Calu3 (cell line): ENCODE measurements at regions not wholly inside any gene's neighbourhood (a gene's known extent, or its start where the extent isn't known, plus 50 kb on each side); places are given as distances from the start of the nearest gene placed in this dataset.

Experiments used
- BruUV-seq: library from RNA; stranded (reverse); fragments of 400-500 nt; replicated peaks from 2 replicates; lab custom pipeline; 2021; lab: Mats Ljungman, UMichigan
- CTCF ChIA-PET: fragments of 300-600 bp; sonication (Branson Sonifier 250); formaldehyde crosslinking; loops from one replicate; lab custom pipeline; 2022; ENCODE audit warnings: antibody characterized with exemption; lab: Charles Lee
- DNase-seq: peaks from one replicate; pipeline ENCODE4 v3.0.0; 2022
- H3K27ac Mint-ChIP-seq: one replicate; pipeline ENCODE4 v1.8.0; 2022; ENCODE audit warnings: mixed read lengths; ENCODE audit not compliant: unreplicated experiment
- H3K27me3 Mint-ChIP-seq: one replicate; pipeline ENCODE4 v1.8.0; 2022; ENCODE audit warnings: mixed read lengths; ENCODE audit not compliant: unreplicated experiment
- H3K36me3 Mint-ChIP-seq: one replicate; pipeline ENCODE4 v1.8.0; 2022; ENCODE audit warnings: mild to moderate bottlenecking, moderate library complexity, mixed read lengths; ENCODE audit not compliant: insufficient read depth, unreplicated experiment
- H3K4me1 Mint-ChIP-seq: one replicate; pipeline ENCODE4 v1.8.0; 2022; ENCODE audit warnings: mild to moderate bottlenecking, low read depth, mixed read lengths; ENCODE audit not compliant: unreplicated experiment
- H3K4me3 Mint-ChIP-seq: one replicate; pipeline ENCODE4 v1.8.0; 2022; ENCODE audit warnings: mild to moderate bottlenecking, low read depth, moderate library complexity, mixed read lengths; ENCODE audit not compliant: unreplicated experiment
- H3K9me3 Mint-ChIP-seq: one replicate; pipeline ENCODE4 v1.8.0; 2022; ENCODE audit warnings: low read depth, mixed read lengths; ENCODE audit not compliant: unreplicated experiment
- intact Hi-C: fragments of 100-400 bp; cut with micrococcal nuclease; formaldehyde crosslinking; loops from one replicate; pipeline ENCODE4 v1.10.0; 2022; ENCODE audit not compliant: unreplicated experiment
- TF ChIP-seq, protein P1 (sequence below): fragments of 200-600 bp; IDR thresholded peaks from one replicate; pipeline ENCODE4 v1.8.0; 2022; ENCODE audit warnings: antibody characterized with exemption; ENCODE audit not compliant: unreplicated experiment

DNA sequence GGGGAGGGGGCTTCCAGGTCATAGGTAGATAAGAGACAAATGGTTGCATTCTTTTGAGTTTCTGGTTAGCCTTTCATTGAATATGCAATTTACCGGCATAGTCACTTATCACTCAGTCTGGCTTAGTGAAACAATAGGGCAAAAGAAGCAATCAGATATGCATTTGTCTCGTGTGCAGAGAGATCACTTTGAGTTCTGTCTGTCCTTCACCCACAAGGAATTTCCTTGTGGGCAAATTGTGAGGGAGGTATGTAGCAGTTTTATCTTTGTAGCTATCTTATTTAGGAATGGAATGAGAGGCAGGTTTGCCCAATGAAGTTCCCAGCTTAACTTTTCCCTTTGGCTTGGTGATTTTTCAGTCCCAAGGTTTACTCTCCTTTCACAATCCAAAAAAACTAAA lies 116.1 kb downstream of the TUSC1 start:
- Mint-ChIP-seq H3K27me3 (no peaks in the 10 kb centered on the region), H3K36me3 (no peaks in the 10 kb centered on the region), H3K27ac (no peak overlapping the region), H3K4me1 (no peaks in the 10 kb centered on the region), H3K4me3 (no peak overlapping the region), H3K9me3 (no peaks in the 10 kb centered on the region)
- intact Hi-C loops, result no loop called here
- TF ChIP-seq, protein P1, sequence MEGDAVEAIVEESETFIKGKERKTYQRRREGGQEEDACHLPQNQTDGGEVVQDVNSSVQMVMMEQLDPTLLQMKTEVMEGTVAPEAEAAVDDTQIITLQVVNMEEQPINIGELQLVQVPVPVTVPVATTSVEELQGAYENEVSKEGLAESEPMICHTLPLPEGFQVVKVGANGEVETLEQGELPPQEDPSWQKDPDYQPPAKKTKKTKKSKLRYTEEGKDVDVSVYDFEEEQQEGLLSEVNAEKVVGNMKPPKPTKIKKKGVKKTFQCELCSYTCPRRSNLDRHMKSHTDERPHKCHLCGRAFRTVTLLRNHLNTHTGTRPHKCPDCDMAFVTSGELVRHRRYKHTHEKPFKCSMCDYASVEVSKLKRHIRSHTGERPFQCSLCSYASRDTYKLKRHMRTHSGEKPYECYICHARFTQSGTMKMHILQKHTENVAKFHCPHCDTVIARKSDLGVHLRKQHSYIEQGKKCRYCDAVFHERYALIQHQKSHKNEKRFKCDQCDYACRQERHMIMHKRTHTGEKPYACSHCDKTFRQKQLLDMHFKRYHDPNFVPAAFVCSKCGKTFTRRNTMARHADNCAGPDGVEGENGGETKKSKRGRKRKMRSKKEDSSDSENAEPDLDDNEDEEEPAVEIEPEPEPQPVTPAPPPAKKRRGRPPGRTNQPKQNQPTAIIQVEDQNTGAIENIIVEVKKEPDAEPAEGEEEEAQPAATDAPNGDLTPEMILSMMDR, result no peak
- CTCF ChIA-PET, result no interaction called here
- DNase-seq, result no peak
- BruUV-seq, result no TSS peak

DNA sequence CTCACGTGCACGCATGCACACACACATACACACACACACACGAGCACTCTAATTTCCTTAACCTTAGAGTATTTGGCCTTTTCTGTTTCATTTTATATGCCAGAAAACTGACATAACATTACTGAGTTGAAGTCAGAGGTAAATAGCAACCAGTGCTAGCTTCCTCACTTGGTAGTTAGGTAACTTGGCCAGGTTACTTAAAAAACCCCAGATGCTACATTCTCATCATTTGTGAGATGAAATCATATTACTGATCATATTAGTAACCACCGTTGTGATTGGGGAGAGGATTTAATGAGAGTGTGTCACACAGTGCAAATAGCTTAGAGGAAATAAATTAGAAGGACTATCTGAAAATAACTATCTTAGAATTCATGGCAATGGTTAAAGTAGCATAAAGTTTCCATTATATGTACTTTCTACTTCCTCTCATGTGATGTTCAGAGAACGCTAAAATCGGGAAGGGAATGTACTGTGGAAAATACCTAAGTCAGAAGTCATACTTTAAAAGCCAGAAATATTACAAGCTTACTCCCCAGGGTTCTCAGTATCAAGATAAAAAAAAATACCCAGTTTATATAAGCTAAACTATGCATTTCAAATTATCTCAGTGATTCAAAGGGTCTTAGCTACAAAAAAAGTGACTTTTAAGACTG lies 120.5 kb downstream of the TUSC1 start:
- CTCF ChIA-PET, result no interaction called here
- no peak for DNase-seq
- intact Hi-C loops, result no loop called here
- H3K9me3 Mint-ChIP-seq, result no peaks in the 10 kb centered on the region
- H3K4me3 Mint-ChIP-seq, result no peak overlapping the region
- no peaks in the 10 kb centered on the region for H3K4me1 Mint-ChIP-seq
- BruUV-seq, result no TSS peak
- no peaks in the 10 kb centered on the region for H3K36me3 Mint-ChIP-seq
- no peak overlapping the region for H3K27ac Mint-ChIP-seq
- no peaks in the 10 kb centered on the region for H3K27me3 Mint-ChIP-seq
- TF ChIP-seq, protein P1, result no peak

DNA sequence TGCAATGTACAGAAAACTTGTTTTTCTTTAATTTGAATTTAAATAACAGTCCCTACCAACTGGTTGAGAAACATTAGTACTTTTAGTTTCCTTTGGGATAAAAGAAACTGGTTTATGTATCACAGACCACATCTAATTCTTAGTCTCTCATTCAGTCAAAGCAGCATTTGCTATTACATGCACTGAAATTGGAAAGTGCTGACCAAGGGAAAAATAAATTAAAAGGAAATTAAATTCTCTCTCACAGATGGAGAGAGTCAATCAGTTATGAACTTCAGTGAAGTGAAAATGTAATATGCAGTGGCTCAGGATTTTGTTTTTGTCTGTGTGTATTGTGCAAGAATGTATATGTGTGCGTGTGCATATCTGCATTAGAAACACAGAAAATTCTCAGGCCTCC lies 121.7 kb downstream of the TUSC1 start:
- TF ChIP-seq, protein P1, result no peak
- intact Hi-C loops, result no loop called here
- H3K9me3 Mint-ChIP-seq, result no peaks in the 10 kb centered on the region
- H3K36me3 Mint-ChIP-seq, result no peaks in the 10 kb centered on the region
- CTCF ChIA-PET, result no interaction called here
- H3K4me3 Mint-ChIP-seq, result no peak overlapping the region
- no peaks in the 10 kb centered on the region for H3K27me3 Mint-ChIP-seq
- H3K27ac Mint-ChIP-seq, result no peak overlapping the region
- H3K4me1 Mint-ChIP-seq, result no peaks in the 10 kb centered on the region
- BruUV-seq, result no TSS peak
- DNase-seq, result no peak

DNA sequence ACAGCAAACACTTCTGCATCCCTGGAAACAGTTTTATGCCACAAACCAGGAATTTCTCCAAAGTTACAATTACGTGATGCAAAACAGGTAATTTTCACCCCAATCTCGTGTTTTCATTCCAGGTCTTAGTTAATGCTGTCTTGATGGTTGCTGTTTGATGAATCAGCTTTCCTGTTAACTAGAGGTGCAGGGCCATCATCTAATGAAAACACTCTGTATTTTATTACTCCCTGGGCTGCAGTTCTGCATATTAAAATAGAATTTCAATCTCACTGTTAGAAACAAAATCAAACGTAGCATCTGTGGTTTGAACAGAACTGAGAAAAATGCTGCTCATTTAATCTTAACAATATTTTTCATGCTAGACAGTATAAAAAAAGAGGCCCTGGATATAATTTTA lies 129.4 kb downstream of the TUSC1 start:
- DNase-seq, result no peak
- no peak overlapping the region for H3K4me3 Mint-ChIP-seq
- H3K27me3 Mint-ChIP-seq, result no peaks in the 10 kb centered on the region
- intact Hi-C loops, result no loop called here
- TF ChIP-seq, protein P1, result no peak
- no TSS peak for BruUV-seq
- no peaks in the 10 kb centered on the region for H3K4me1 Mint-ChIP-seq
- no peaks in the 10 kb centered on the region for H3K9me3 Mint-ChIP-seq
- H3K27ac Mint-ChIP-seq, result no peak overlapping the region
- CTCF ChIA-PET, result no interaction called here
- no peaks in the 10 kb centered on the region for H3K36me3 Mint-ChIP-seq
